Activated naive CD4-positive, alpha-beta T cell treated with anti-CD3 and anti-CD28 coated beads, Interleukin-2, amount 10 ng/mL, durations not matched to agents 7 days and 5 days (primary cell): ENCODE measurements at regions not wholly inside any gene's neighbourhood (a gene's known extent, or its start where the extent isn't known, plus 50 kb on each side); places are given as distances from the start of the nearest gene placed in this dataset.

Experiments used
- CTCF ChIA-PET: fragments of 350-600 bp; sonication (Branson Sonifier 250); formaldehyde crosslinking; loops from one replicate; lab custom pipeline; 2021; ENCODE audit warnings: antibody characterized with exemption; lab: Charles Lee
- DNase-seq: peaks from one replicate; pipeline ENCODE4 v3.0.0-alpha.2; 2020
- H3K27ac Mint-ChIP-seq: one replicate; pipeline ENCODE4 v1.8.0; 2021; ENCODE audit warnings: mild to moderate bottlenecking, moderate library complexity, mixed read lengths
- H3K27me3 Mint-ChIP-seq: one replicate; pipeline ENCODE4 v1.8.0; 2021; ENCODE audit warnings: mild to moderate bottlenecking, mixed read lengths
- H3K36me3 Mint-ChIP-seq: one replicate; pipeline ENCODE4 v1.8.0; 2021; ENCODE audit warnings: mixed read lengths
- H3K4me1 Mint-ChIP-seq: one replicate; pipeline ENCODE4 v1.8.0; 2021; ENCODE audit warnings: mixed read lengths
- H3K4me3 Mint-ChIP-seq: one replicate; pipeline ENCODE4 v1.8.0; 2021; ENCODE audit warnings: mild to moderate bottlenecking, moderate library complexity, mixed read lengths
- H3K9me3 Mint-ChIP-seq: one replicate; pipeline ENCODE4 v1.8.0; 2021; ENCODE audit warnings: mixed read lengths

DNA sequence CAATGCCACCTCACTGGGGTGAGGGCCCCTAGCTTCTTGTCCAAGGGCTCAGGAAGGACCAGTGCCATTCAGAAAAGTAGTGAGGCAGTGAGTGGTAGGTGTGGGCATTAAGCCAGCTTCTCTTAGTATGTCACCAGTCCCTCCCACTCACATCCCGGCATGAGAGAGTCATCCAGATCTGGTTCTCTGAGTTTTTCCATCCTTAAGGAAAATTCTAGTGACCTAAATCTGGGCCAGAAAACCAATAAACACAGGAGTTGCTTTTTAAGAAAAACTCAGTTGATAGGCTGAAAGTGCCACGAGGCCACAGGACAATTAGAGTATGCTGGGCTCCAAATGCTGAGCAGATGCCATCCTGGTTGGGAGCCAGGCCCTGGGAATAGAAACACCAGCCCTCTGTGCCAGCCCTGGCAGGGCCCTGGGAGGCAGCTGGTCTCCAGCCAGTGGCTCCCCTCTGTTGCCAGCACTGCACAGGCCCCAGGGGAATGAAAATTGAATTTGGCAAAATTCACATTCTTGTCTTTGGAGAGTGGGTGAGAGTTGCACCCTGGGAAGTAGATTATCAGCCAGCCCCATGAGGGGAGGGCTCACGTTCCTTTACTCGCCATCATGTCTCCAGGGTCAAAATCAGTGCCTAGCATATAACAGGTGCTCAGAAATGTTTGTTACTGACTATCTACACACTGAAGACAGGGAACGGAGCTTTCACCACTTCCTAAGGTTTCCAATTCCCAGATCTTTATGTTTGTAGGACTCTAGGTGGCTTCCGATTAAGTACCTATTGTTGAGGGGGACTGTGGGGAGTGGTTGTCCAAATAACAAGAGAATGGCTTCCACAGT lies 52.8 kb downstream of the FAM43A start:
- Mint-ChIP-seq H3K27ac (no peak overlapping the region), H3K9me3 (no peaks in the 10 kb centered on the region), H3K4me1 (no peaks in the 10 kb centered on the region), H3K4me3 (no peak overlapping the region), H3K27me3 (peaks cover 24% of the 10 kb centered on the region), H3K36me3 (no peaks in the 10 kb centered on the region)
- CTCF ChIA-PET: no interaction called here
- no peak for DNase-seq

DNA sequence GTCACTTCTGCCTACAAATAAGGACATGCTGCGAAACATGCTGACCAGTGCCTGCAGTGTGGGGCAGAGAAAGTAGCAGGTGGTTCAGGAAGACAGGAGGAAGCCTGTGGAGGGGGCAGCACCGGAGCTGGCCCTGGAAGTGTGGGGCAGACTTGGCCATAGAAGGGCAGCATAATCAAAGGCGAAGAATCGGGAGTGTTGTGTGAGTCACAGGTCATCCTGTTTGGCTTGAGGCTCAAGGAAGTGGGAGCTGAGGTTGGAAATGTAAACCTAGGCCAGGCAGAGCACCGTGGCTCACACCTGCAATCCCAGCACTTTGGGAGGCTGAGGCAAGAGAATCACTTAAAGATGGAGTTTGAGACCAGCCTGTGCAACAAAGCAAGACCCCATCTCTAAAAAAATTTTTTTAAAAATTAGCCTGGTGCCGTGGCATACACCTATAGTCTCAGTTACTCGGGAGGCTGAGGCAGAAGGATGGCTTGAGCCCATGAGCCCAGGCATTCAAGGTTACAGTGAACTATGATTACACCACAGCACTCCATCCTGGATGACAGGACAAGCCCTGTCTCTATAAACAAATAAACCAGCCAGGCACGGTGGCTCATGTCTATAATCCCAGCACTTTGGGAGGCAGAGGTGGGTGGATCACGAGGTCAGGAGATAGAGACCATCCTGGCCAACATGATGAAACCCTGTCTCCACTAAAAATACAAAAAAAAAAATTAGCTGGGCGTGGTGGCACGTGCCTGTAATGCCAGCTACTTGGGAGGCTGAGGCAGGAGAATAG lies 54.0 kb downstream of the FAM43A start:
- CTCF ChIA-PET: no interaction called here

DNA sequence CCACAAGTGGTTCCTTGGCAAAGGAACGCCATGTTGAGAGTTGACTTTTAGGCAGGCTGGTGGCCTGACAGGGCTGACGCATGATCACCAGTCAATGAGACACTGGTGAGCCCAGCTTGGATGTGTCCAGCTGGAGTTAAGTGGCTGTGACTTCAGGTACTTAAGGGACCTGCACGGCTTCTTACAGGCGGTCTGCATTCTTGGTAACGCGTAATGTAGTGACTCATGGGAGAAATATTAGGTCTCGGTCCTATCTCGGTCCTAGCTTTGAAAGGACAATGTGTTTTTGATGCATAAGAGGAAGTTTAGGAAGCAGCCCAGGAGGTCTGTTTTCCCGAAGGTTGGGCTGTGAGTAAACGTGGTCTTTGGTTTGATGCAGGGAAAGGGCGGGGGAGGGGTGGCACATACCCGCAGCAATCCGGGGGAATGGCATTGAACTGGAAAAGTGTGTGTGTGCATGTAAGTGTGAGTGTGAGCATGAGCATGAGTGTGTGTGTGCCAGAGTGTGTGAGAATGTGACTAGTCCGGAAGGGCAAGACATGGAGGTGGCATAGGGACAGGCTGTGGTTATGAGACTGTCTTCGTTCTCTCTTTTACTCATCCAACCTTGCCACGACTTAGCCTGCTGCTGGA lies 55.3 kb downstream of the FAM43A start:
- no peaks in the 10 kb centered on the region for H3K9me3 Mint-ChIP-seq
- H3K4me1 Mint-ChIP-seq: no peaks in the 10 kb centered on the region
- CTCF ChIA-PET: no interaction called here
- H3K4me3 Mint-ChIP-seq: no peak overlapping the region
- H3K27ac Mint-ChIP-seq: no peak overlapping the region
- no peak for DNase-seq
- peaks cover 32% of the 10 kb centered on the region for H3K27me3 Mint-ChIP-seq
- H3K36me3 Mint-ChIP-seq: no peaks in the 10 kb centered on the region

More for the DNA sequence above, 54.0 kb downstream of the FAM43A start:
- no peaks in the 10 kb centered on the region for H3K36me3 Mint-ChIP-seq
- H3K27me3 Mint-ChIP-seq: peaks cover 24% of the 10 kb centered on the region
- DNase-seq: no peak
- H3K4me1 Mint-ChIP-seq: no peaks in the 10 kb centered on the region
- no peak overlapping the region for H3K4me3 Mint-ChIP-seq
- no peaks in the 10 kb centered on the region for H3K9me3 Mint-ChIP-seq
- no peak overlapping the region for H3K27ac Mint-ChIP-seq

DNA sequence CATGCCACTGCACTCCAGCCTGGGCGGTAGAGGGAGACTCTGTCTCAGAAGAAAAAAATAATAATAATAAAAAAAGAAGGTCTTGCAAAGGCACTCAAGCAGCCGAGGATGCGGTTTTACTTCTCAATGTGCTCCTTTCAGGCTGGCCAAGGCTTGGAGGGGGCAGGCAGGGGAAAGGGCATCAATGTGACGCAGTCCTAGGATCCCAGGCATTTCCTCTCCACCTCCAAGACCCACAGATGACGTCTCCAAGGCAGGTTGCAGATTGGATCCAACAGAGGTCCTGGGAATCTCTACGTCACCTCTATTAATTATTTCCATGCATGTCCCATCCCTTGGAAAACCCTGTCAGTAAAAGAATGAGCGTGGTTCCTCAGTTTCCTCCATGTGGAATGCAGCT lies 56.2 kb downstream of the FAM43A start:
- Mint-ChIP-seq H3K4me3 (no peak overlapping the region), H3K27ac (no peak overlapping the region), H3K27me3 (peaks cover 32% of the 10 kb centered on the region), H3K4me1 (no peaks in the 10 kb centered on the region), H3K36me3 (no peaks in the 10 kb centered on the region), H3K9me3 (no peaks in the 10 kb centered on the region)
- CTCF ChIA-PET: no interaction called here
- no peak for DNase-seq

- CTCF ChIA-PET: no interaction called here
- no peak for DNase-seq
- no peaks in the 10 kb centered on the region for H3K9me3 Mint-ChIP-seq
- H3K4me3 Mint-ChIP-seq: no peak overlapping the region
- peaks cover 18% of the 10 kb centered on the region for H3K27me3 Mint-ChIP-seq
- H3K27ac Mint-ChIP-seq: no peak overlapping the region
- no peaks in the 10 kb centered on the region for H3K4me1 Mint-ChIP-seq
- H3K36me3 Mint-ChIP-seq: no peaks in the 10 kb centered on the region
Observed at GRCh38 chr3:194744826-194745225, 59.1 kb downstream of the FAM43A start.

GRCh38 chr3:194745422-194746184 lies 59.9 kb downstream of the FAM43A start:
- H3K27ac Mint-ChIP-seq: no peak overlapping the region
- H3K4me1 Mint-ChIP-seq: no peaks in the 10 kb centered on the region
- CTCF ChIA-PET: no interaction called here
- H3K27me3 Mint-ChIP-seq: peaks cover 18% of the 10 kb centered on the region
- H3K9me3 Mint-ChIP-seq: no peaks in the 10 kb centered on the region
- no peak overlapping the region for H3K4me3 Mint-ChIP-seq
- no peaks in the 10 kb centered on the region for H3K36me3 Mint-ChIP-seq
- DNase-seq: no peak

- peaks cover 12% of the 10 kb centered on the region for H3K27me3 Mint-ChIP-seq
- no peak overlapping the region for H3K4me3 Mint-ChIP-seq
- H3K36me3 Mint-ChIP-seq: no peaks in the 10 kb centered on the region
- no peaks in the 10 kb centered on the region for H3K4me1 Mint-ChIP-seq
- no peak for DNase-seq
- H3K27ac Mint-ChIP-seq: no peak overlapping the region
- H3K9me3 Mint-ChIP-seq: no peaks in the 10 kb centered on the region
- CTCF ChIA-PET: no interaction called here
Observed at GRCh38 chr3:194748225-194748624, 62.5 kb downstream of the FAM43A start.

DNA sequence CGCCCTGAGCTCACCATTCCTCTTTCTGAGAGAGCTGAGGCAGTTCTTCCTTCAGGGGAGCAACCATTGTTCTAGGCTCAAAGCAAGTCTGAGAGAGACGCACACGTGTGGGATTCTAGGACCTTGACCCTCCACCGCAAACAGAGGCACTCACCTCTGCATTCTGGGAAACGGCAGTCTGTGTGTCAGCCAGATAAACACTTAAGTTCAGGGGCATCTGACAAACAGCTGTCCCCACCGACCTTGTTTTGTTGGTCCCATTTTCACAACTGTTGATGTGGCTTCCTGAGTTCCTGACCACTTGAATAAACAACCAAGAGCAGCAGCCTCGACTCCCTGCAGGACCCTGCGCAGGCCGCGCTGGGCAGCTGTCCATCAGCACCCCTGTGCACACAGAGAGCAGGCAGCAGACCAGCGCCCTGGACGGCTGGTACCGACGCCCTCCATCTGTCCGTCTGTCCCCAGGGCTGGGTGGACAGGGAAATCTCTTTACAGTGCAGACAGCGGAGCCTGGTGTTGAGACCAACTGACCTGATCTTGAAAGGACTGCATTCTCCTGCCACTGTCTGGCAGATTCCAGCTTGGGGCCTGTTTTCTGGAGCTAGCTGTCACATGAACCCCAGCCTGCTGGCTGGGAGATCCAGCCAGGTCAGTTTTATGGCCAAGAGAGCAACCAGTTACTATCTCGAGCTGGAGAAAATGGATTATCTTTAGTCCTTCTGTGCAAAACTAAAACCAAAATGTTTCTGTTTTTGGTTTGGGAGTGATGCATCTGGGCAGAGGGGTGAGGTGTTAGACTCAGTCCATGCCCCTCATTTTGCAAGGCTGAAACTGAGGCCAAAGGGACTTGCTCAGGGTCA lies 64.2 kb downstream of the FAM43A start:
- H3K4me3 Mint-ChIP-seq: no peak overlapping the region
- H3K36me3 Mint-ChIP-seq: no peaks in the 10 kb centered on the region
- no peaks in the 10 kb centered on the region for H3K4me1 Mint-ChIP-seq
- CTCF ChIA-PET: no interaction called here
- no peak for DNase-seq
- H3K27me3 Mint-ChIP-seq: peaks cover 9% of the 10 kb centered on the region
- no peak overlapping the region for H3K27ac Mint-ChIP-seq
- H3K9me3 Mint-ChIP-seq: no peaks in the 10 kb centered on the region

DNA sequence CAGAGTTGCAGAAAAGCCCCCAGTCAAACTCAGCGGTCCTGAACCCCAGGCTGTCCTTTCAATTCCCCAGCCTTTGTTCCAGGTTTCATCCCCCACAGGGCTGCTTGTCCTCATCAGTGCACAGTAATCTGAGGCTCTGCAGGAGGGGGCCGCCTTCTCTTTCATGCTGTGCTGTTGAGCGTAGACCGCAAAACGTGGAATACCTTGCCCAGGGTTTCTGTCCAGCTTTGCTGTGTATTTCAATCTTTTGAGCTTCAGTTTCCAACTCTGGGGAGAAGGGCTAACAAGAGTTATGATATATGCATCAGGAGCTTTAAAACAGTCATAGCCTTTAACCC lies 64.8 kb downstream of the FAM43A start:
- H3K27ac Mint-ChIP-seq: no peak overlapping the region
- DNase-seq: no peak
- no peaks in the 10 kb centered on the region for H3K9me3 Mint-ChIP-seq
- no peaks in the 10 kb centered on the region for H3K36me3 Mint-ChIP-seq
- H3K27me3 Mint-ChIP-seq: peaks cover 4% of the 10 kb centered on the region
- CTCF ChIA-PET: no interaction called here
- no peaks in the 10 kb centered on the region for H3K4me1 Mint-ChIP-seq
- H3K4me3 Mint-ChIP-seq: no peak overlapping the region

DNA sequence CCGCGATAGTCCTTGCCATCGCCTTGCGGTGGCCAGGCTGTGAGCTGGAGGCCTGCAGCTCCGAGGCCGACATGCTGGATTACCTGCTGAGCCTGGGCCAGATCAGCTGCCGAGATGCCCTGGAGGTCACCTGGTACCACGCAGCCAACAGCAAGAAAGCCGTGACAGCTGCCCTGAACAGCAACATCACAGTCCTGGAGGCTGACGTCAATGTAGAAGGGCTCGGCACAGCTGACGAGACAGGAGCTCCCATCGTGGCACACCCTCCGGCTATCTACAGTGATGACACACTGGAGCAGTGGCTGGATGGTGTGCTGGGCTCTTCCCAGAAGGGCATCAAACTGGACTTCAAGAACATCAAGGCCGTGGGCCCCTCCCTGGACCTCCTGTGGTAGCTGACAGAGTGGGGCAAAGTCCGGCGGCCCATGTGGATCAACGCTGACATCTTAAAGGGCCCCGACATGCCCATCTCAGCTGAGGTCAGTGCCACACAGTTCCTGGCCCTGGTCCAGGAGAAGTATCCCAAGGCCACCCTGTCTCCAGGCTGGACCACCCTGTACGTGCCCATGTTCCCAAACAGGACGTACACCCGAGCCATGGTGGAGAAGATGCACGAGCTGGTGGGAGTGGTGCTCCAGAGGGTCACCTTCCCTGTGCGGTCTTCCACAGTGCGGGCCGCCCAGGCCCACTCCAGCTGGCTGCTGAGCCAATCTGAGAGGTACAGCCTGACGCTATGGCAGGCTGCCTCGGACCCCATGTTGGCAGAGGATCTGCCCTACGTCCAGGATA lies 70.2 kb downstream of the FAM43A start:
- CTCF ChIA-PET: interaction anchor here (1.3 kb wide), 1 partner anchor 74 kb away, joined by 3 read pairs; no protein-coding TSS in a partner anchor
- no peaks in the 10 kb centered on the region for H3K9me3 Mint-ChIP-seq
- no peaks in the 10 kb centered on the region for H3K4me1 Mint-ChIP-seq
- no peaks in the 10 kb centered on the region for H3K36me3 Mint-ChIP-seq
- H3K27me3 Mint-ChIP-seq: peaks cover 9% of the 10 kb centered on the region
- no peak overlapping the region for H3K27ac Mint-ChIP-seq
- H3K4me3 Mint-ChIP-seq: no peak overlapping the region
- DNase-seq: no peak

- no peaks in the 10 kb centered on the region for H3K9me3 Mint-ChIP-seq
- H3K4me3 Mint-ChIP-seq: no peak overlapping the region
- H3K4me1 Mint-ChIP-seq: no peaks in the 10 kb centered on the region
- H3K36me3 Mint-ChIP-seq: no peaks in the 10 kb centered on the region
- no peak for DNase-seq
- H3K27ac Mint-ChIP-seq: no peak overlapping the region
- CTCF ChIA-PET: interaction anchor here (1.3 kb wide), 1 partner anchor 74 kb away, joined by 3 read pairs; no protein-coding TSS in a partner anchor
- peaks cover 14% of the 10 kb centered on the region for H3K27me3 Mint-ChIP-seq
Observed at GRCh38 chr3:194756460-194756779, 70.7 kb downstream of the FAM43A start.

GRCh38 chr3:194756791-194757325 lies 71.2 kb downstream of the FAM43A start:
- Mint-ChIP-seq H3K27me3 (peaks cover 18% of the 10 kb centered on the region), H3K9me3 (no peaks in the 10 kb centered on the region), H3K27ac (no peak overlapping the region), H3K36me3 (no peaks in the 10 kb centered on the region), H3K4me1 (no peaks in the 10 kb centered on the region), H3K4me3 (no peak overlapping the region)
- DNase-seq: no peak
- CTCF ChIA-PET: interaction anchor here (0.6 to 1.3 kb wide), 2 partner anchors 75 to 85 kb away, joined by 3 read pairs; no protein-coding TSS in a partner anchor
